Pancreas (tissue), 10 donors: ENCODE measurements at regions not wholly inside any gene's neighbourhood (a gene's known extent, or its start where the extent isn't known, plus 50 kb on each side); places are given as distances from the start of the nearest gene placed in this dataset.

Source experiments
- ATAC-seq, 4 donors: fragments of 200-7000 bp; cut with Tn5 transposase; one replicate each; pipeline versions ENCODE4 v1.8.0 to v1.9.1; 2020; ENCODE audit warnings: mild to moderate bottlenecking in 4 of 4, moderate library complexity in 4 of 4
- DNase-seq, 6 donors: peaks; one replicate each; pipeline ENCODE4 v3.0.0-alpha.2; 2020
- FAIRE-seq: peaks from 2 replicates; lab custom pipeline; 2012; peaks lifted over from hg19 to GRCh38; lab: Jason Lieb, UNC
- H3K27ac ChIP-seq, 4 donors: fragments of 200-600 bp; sonication (generic); 1 replicate in 3 of 4; 2 replicates in 1 of 4; pipeline versions ENCODE4 v1.5.0 to v1.8.0; 2020
- H3K27me3 ChIP-seq, 4 donors: fragments of 200-600 bp; one replicate each; pipeline ENCODE4 v1.8.0; 2021
- H3K36me3 ChIP-seq, 3 donors: fragments of 200-600 bp; sonication (generic) in 1 of 3; one replicate each; pipeline versions ENCODE4 v1.5.0 to v1.8.0; 2020 to 2021
- H3K4me1 ChIP-seq, 3 donors: fragments of 200-600 bp; one replicate each; pipeline ENCODE4 v1.8.0; 2021
- H3K4me3 ChIP-seq, 4 donors: fragments of 200-600 bp; sonication (generic) in 2 of 4; one replicate each; pipeline versions ENCODE4 v1.5.0 to v1.8.0; 2020 to 2021
- H3K9me3 ChIP-seq, 4 donors: fragments of 200-600 bp; one replicate each; pipeline ENCODE4 v1.8.0; 2021
- CTCF ChIP-seq, 4 donors: fragments of 200-600 bp; sonication (generic) in 3 of 4; IDR thresholded peaks; one replicate each; pipeline versions ENCODE4 v1.5.0 to v1.8.0; 2021; ENCODE audit warnings: antibody characterized with exemption in 4 of 4
- WGBS, 2 donors: extraction: QIAGEN DNeasy Blood & Tissue Kit; methylation state at CpG; one replicate each; pipeline ENCODE4 v1.1.7; 2013; 5-methylcytosine and 5-hydroxymethylcytosine counted together
- intact Hi-C, 3 donors: fragments of 100-400 bp; cut with DNase I; formaldehyde crosslinking; loops; one replicate each; pipeline versions ENCODE4 v1.11.1 to v1.14.2; 2022
- donor health status: healthy with polysubstance abuse.
- donor health status: DM: no; HTN: no; CAD: no; lungs with moderate emphysema.
- donor health status: DM: no; HTN: no; CAD: no.
- donor health status: control.
- donor health status: control.
- donor health status: Bipolar disorder and iron deficiency.
- donor health status: DM: yes; HTN: yes; CAD: no.
- donor health status: DM: no; HTN: no; CAD: no.
- donor health status: DM: no; HTN: no; CAD: no.
- donor health status: DM: yes; HTN: yes; CAD: no.

- no peak for TF ChIP-seq CTCF (IDR thresholded peaks at IDR 0.05)
- intact Hi-C loops, result no loop called here
- 51 to 74% methylated on average over 6 of the region's 6 CpGs for WGBS, 2 donors
- DNase-seq, result no peak
- no peaks in the 10 kb centered on the region for H3K9me3 ChIP-seq
- H3K4me1 ChIP-seq, result no peaks in the 10 kb centered on the region
- no peaks in the 10 kb centered on the region for H3K36me3 ChIP-seq
- no peak for ATAC-seq
- H3K27ac ChIP-seq, result no peak overlapping the region
- H3K4me3 ChIP-seq, result no peak overlapping the region
- FAIRE-seq, result no peak
- no peaks in the 10 kb centered on the region for H3K27me3 ChIP-seq
Measured at GRCh38 chr1:194707074-194707473, 1520.7 kb upstream of the B3GALT2 start.

GRCh38 chr1:194705123-194705854 is 1518.9 kb upstream of the B3GALT2 start:
- intact Hi-C loops, result no loop called here

GRCh38 chr1:194698908-194699318 is 1512.5 kb upstream of the B3GALT2 start:
- H3K9me3 ChIP-seq, result no peaks in the 10 kb centered on the region
- H3K4me3 ChIP-seq, result no peak overlapping the region
- TF ChIP-seq CTCF (IDR thresholded peaks at IDR 0.05), result no peak
- FAIRE-seq (no peak), DNase-seq (no peak), ATAC-seq (no peak)
- H3K4me1 ChIP-seq, result no peaks in the 10 kb centered on the region
- H3K27ac ChIP-seq, result no peak overlapping the region
- H3K36me3 ChIP-seq, result no peaks in the 10 kb centered on the region
- WGBS, 2 donors, result 44 to 46% methylated on average over 7 of the region's 7 CpGs
- no peaks in the 10 kb centered on the region for H3K27me3 ChIP-seq
- intact Hi-C loops, result no loop called here

More at GRCh38 chr1:194705123-194705854, 1518.9 kb upstream of the B3GALT2 start:
- Histone ChIP-seq H3K4me3 (no peak overlapping the region), H3K27ac (no peak overlapping the region), H3K27me3 (no peaks in the 10 kb centered on the region), H3K36me3 (no peaks in the 10 kb centered on the region), H3K9me3 (no peaks in the 10 kb centered on the region), H3K4me1 (no peaks in the 10 kb centered on the region)
- ATAC-seq (no peak), DNase-seq (no peak), FAIRE-seq (no peak)
- WGBS, 2 donors, result 39 to 48% methylated on average over 3 of the region's 3 CpGs
- TF ChIP-seq CTCF (IDR thresholded peaks at IDR 0.05), result no peak

- no peak for FAIRE-seq
- intact Hi-C loops, result no loop called here
- Histone ChIP-seq H3K36me3 (no peaks in the 10 kb centered on the region), H3K9me3 (no peaks in the 10 kb centered on the region), H3K4me1 (no peaks in the 10 kb centered on the region), H3K4me3 (no peak overlapping the region), H3K27me3 (no peaks in the 10 kb centered on the region), H3K27ac (no peak overlapping the region)
- DNase-seq, result no peak
- no peak for ATAC-seq
- no peak for TF ChIP-seq CTCF (IDR thresholded peaks at IDR 0.05)
- 56 to 69% methylated on average over 2 of the region's 2 CpGs for WGBS, 2 donors
Measured at GRCh38 chr1:194693244-194693643, 1506.8 kb upstream of the B3GALT2 start.

- Histone ChIP-seq H3K36me3 (no peaks in the 10 kb centered on the region), H3K9me3 (no peaks in the 10 kb centered on the region), H3K4me1 (no peaks in the 10 kb centered on the region), H3K27me3 (no peaks in the 10 kb centered on the region), H3K4me3 (no peak overlapping the region), H3K27ac (no peak overlapping the region)
- no peak for TF ChIP-seq CTCF (IDR thresholded peaks at IDR 0.05)
- ATAC-seq (no peak), DNase-seq (no peak), FAIRE-seq (no peak)
- intact Hi-C loops, result no loop called here
- WGBS, 2 donors, result 26 to 28% methylated on average over 2 of the region's 2 CpGs
Measured at GRCh38 chr1:194684636-194685035, 1498.2 kb upstream of the B3GALT2 start.
